ENCODE measurements at regions not wholly inside any gene's neighbourhood (a gene's known extent, or its start where the extent isn't known, plus 50 kb on each side); places are given as distances from the start of the nearest gene placed in this dataset.

GRCh38 chr13:62294244-62294643, 878.6 kb upstream of the PCDH20 start:
- Histone ChIP-seq H3K27me3 (no peaks in the 10 kb centered on the region), H3K4me1 (replicated peaks in 1 of 2) (no peaks in the 10 kb centered on the region), H3K27ac (no peak overlapping the region), H3K9me3 (replicated peaks in 1 of 3) (no peaks in the 10 kb centered on the region), H3K4me3 (no peak overlapping the region), H3K36me3 (replicated peaks in 1 of 2) (no peaks in the 10 kb centered on the region)
- intact Hi-C loops (cut with DNase I) = no loop called here
- TF ChIP-seq CTCF (IDR thresholded peaks at IDR 0.05) (no peak), POLR2A (IDR thresholded peaks at IDR 0.05) (no peak)
- 63 to 72% (median 65%) methylated on average over 4 of the region's 4 CpGs for WGBS, 4 donors
- DNase-seq = no peak

- intact Hi-C loops (cut with DNase I) = no loop called here
- TF ChIP-seq CTCF (IDR thresholded peaks at IDR 0.05) (no peak), POLR2A (IDR thresholded peaks at IDR 0.05) (no peak)
- no peaks in the 10 kb centered on the region for H3K9me3 ChIP-seq (replicated peaks in 1 of 3)
- H3K27ac ChIP-seq = no peak overlapping the region
- no peaks in the 10 kb centered on the region for H3K36me3 ChIP-seq (replicated peaks in 1 of 2)
- WGBS, 4 donors = 32 to 38% (median 35%) methylated on average over 2 of the region's 2 CpGs
- no peaks in the 10 kb centered on the region for H3K27me3 ChIP-seq
- no peak for DNase-seq
- H3K4me1 ChIP-seq (replicated peaks in 1 of 2) = no peaks in the 10 kb centered on the region
- H3K4me3 ChIP-seq = no peak overlapping the region
These were observed 877.2 kb upstream of the PCDH20 start for GRCh38 chr13:62292714-62293480.

GRCh38 chr13:62290542-62290941, 874.9 kb upstream of the PCDH20 start:
- H3K27me3 ChIP-seq = no peaks in the 10 kb centered on the region
- TF ChIP-seq CTCF (IDR thresholded peaks at IDR 0.05) (no peak), POLR2A (IDR thresholded peaks at IDR 0.05) (no peak)
- H3K36me3 ChIP-seq (replicated peaks in 1 of 2) = no peaks in the 10 kb centered on the region
- no peaks in the 10 kb centered on the region for H3K9me3 ChIP-seq (replicated peaks in 1 of 3)
- no peak for DNase-seq
- no peak overlapping the region for H3K27ac ChIP-seq
- intact Hi-C loops (cut with DNase I) = no loop called here
- H3K4me1 ChIP-seq (replicated peaks in 1 of 2) = no peaks in the 10 kb centered on the region
- H3K4me3 ChIP-seq = no peak overlapping the region

GRCh38 chr13:62287764-62288163, 872.1 kb upstream of the PCDH20 start:
- no peaks in the 10 kb centered on the region for H3K9me3 ChIP-seq (replicated peaks in 1 of 3)
- DNase-seq = no peak
- H3K27me3 ChIP-seq = no peaks in the 10 kb centered on the region
- intact Hi-C loops (cut with DNase I) = no loop called here
- H3K4me1 ChIP-seq (replicated peaks in 1 of 2) = no peaks in the 10 kb centered on the region
- no peak overlapping the region for H3K27ac ChIP-seq
- H3K36me3 ChIP-seq (replicated peaks in 1 of 2) = no peaks in the 10 kb centered on the region
- TF ChIP-seq POLR2A (IDR thresholded peaks at IDR 0.05) = no peak
- TF ChIP-seq CTCF (IDR thresholded peaks at IDR 0.05) = no peak
- 67 to 82% (median 75%) methylated on average over 2 of the region's 2 CpGs for WGBS, 4 donors
- no peak overlapping the region for H3K4me3 ChIP-seq
